ENCODE measurements at regions not wholly inside any gene's neighbourhood (a gene's known extent, or its start where the extent isn't known, plus 50 kb on each side); places are given as distances from the start of the nearest gene placed in this dataset.

DNA sequence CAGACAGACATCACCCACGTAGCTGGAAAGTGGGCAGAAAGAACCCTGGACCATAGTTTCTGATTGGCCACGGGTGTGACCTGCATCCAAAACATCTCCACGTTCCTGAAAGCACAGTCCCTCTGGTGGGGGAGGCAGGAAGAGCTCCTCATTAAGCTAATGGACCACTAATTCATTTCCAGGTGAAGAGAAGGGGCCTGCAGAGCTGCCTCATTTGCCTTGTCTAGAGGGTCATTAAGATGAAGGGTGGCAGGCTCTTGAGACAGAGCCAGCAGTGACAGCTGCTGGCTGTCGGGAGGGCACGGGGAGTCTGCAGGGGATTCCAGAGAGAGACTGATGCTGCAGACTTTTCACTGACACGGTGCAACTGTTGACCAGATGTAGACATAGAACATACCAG is 149.6 kb upstream of the OPCML start:
- TF ChIP-seq GATA3 (IDR thresholded peaks at IDR 0.05; ENCODE audit: low read depth, low read length): no peak
- TF ChIP-seq GATA2 (IDR thresholded peaks at IDR 0.05; ENCODE audit: low read depth, low read length): no peak
